CD14-positive monocyte (primary cell): ENCODE measurements at regions not wholly inside any gene's neighbourhood (a gene's known extent, or its start where the extent isn't known, plus 50 kb on each side); places are given as distances from the start of the nearest gene placed in this dataset.

Experiments
- DNase-seq, 3 donors: peaks; one replicate each; pipeline ENCODE4 v3.0.0-alpha.2; 2011 to 2022
- H2AFZ ChIP-seq: 2 replicates; pipeline ENCODE4 v1.6.0; 2012; ENCODE audit warnings: mild to moderate bottlenecking, low read depth, low read length, inconsistent platforms; ENCODE audit not compliant: insufficient read depth, poor library complexity, severe bottlenecking
- H3K27ac ChIP-seq, 2 donors: 1 replicate in 1 of 2; 2 replicates in 1 of 2; pipeline ENCODE4 v1.5.1; 2012 to 2013; ENCODE audit warnings: low read length in 2 of 2, control low read depth in 1 of 2, inconsistent platforms in 1 of 2, low read depth in 1 of 2, mild to moderate bottlenecking in 1 of 2
- H3K27me3 ChIP-seq, 2 donors: one replicate each; pipeline versions ENCODE4 v1.6.0 to v1.6.1; 2011 to 2013; ENCODE audit warnings: low read length in 2 of 2; ENCODE audit not compliant: control insufficient read depth in 2 of 2, insufficient read depth in 2 of 2
- H3K36me3 ChIP-seq, 2 donors: replicated peaks in 1 of 2; 1 replicate in 1 of 2; 2 replicates in 1 of 2; pipeline versions ENCODE4 v1.5.1 to v1.6.1; 2012 to 2013; ENCODE audit warnings: low read length in 2 of 2, control low read depth in 1 of 2, inconsistent platforms in 1 of 2, mild to moderate bottlenecking in 1 of 2; ENCODE audit not compliant: insufficient read depth in 2 of 2, control insufficient read depth in 1 of 2
- H3K4me1 ChIP-seq, 2 donors: 1 replicate in 1 of 2; 2 replicates in 1 of 2; pipeline versions ENCODE4 v1.5.1 to v1.6.1; 2012 to 2013; ENCODE audit warnings: low read length in 2 of 2, control low read depth in 1 of 2, inconsistent platforms in 1 of 2, mild to moderate bottlenecking in 1 of 2, moderate library complexity in 1 of 2; ENCODE audit not compliant: insufficient read depth in 2 of 2, control insufficient read depth in 1 of 2
- H3K4me2 ChIP-seq: replicated peaks from 2 replicates; pipeline ENCODE3; 2012; ENCODE audit warnings: low read length, moderate library complexity, mild to moderate bottlenecking; ENCODE audit not compliant: poor library complexity, severe bottlenecking; ENCODE audit errors: extremely low read depth
- H3K4me3 ChIP-seq, 3 experiments: fragments of 200-600 bp in 1 of 3; sonication (generic) in 1 of 3; replicated peaks in 1 of 3; 1 replicate in 2 of 3; 2 replicates in 1 of 3; pipeline ENCODE4 v1.5.1; 2011 to 2013; ENCODE audit warnings: low read length in 3 of 3, mild to moderate bottlenecking in 3 of 3, control low read depth in 2 of 3, low read depth in 2 of 3, inconsistent platforms in 1 of 3, moderate library complexity in 1 of 3
- H3K79me2 ChIP-seq: 2 replicates; pipeline ENCODE4 v1.6.0; 2012; ENCODE audit warnings: mild to moderate bottlenecking, control low read depth, inconsistent platforms, low read length, moderate library complexity; ENCODE audit not compliant: insufficient read depth
- H3K9ac ChIP-seq: 2 replicates; pipeline ENCODE4 v1.6.0; 2017; ENCODE audit warnings: low read length, mild to moderate bottlenecking; ENCODE audit not compliant: insufficient read depth, poor library complexity, severe bottlenecking
- H3K9me3 ChIP-seq, 2 donors: replicated peaks in 1 of 2; 1 replicate in 1 of 2; 2 replicates in 1 of 2; pipeline versions ENCODE4 v1.5.1 to v1.6.1; 2012 to 2013; ENCODE audit warnings: low read length in 2 of 2, control low read depth in 1 of 2; ENCODE audit not compliant: control insufficient read depth in 1 of 2, insufficient read depth in 1 of 2
- H4K20me1 ChIP-seq: 2 replicates; pipeline ENCODE4 v1.6.0; 2012; ENCODE audit warnings: mild to moderate bottlenecking, low read length, control low read depth, moderate library complexity; ENCODE audit not compliant: insufficient read depth
- H3K27ac Mint-ChIP-seq, 7 donors: one replicate each; pipeline ENCODE4 v1.8.0; 2020; ENCODE audit warnings: mild to moderate bottlenecking in 7 of 7, mixed read lengths in 7 of 7, moderate library complexity in 6 of 7, inconsistent platforms in 2 of 7
- H3K27me3 Mint-ChIP-seq, 3 donors: one replicate each; pipeline ENCODE4 v1.8.0; 2021 to 2022; ENCODE audit warnings: low read depth in 3 of 3, mild to moderate bottlenecking in 3 of 3, mixed read lengths in 3 of 3, moderate library complexity in 3 of 3, inconsistent platforms in 1 of 3
- H3K36me3 Mint-ChIP-seq, 2 donors: one replicate each; pipeline ENCODE4 v1.8.0; 2020; ENCODE audit warnings: mixed read lengths in 2 of 2, inconsistent platforms in 1 of 2, mild to moderate bottlenecking in 1 of 2
- H3K4me1 Mint-ChIP-seq: one replicate; pipeline ENCODE4 v1.8.0; 2020; ENCODE audit warnings: mild to moderate bottlenecking, mixed read lengths
- H3K4me3 Mint-ChIP-seq, 2 donors: one replicate each; pipeline ENCODE4 v1.8.0; 2020; ENCODE audit warnings: mild to moderate bottlenecking in 2 of 2, mixed read lengths in 2 of 2, moderate library complexity in 1 of 2
- H3K9me3 Mint-ChIP-seq, 7 donors: one replicate each; pipeline ENCODE4 v1.8.0; 2020 to 2022; ENCODE audit warnings: mixed read lengths in 7 of 7, mild to moderate bottlenecking in 6 of 7, moderate library complexity in 6 of 7, inconsistent platforms in 2 of 7
- CTCF ChIP-seq: fragments of 200-600 bp; IDR thresholded peaks from one replicate; pipeline ENCODE4 v1.8.0; 2022; ENCODE audit warnings: antibody characterized with exemption, mild to moderate bottlenecking
- WGBS: methylation state at CpG from one replicate; pipeline ENCODE4 v1.1.5; 2013; ENCODE audit warnings: missing lambda C conversion rate; ENCODE audit not compliant: insufficient coverage; 5-methylcytosine and 5-hydroxymethylcytosine counted together
- intact Hi-C, 2 donors: fragments of 100-400 bp; cut with micrococcal nuclease; formaldehyde crosslinking; loops; one replicate each; pipeline versions ENCODE4 v1.15.0 to v1.15.1; 2023

GRCh38 chr11:93935826-93936225 lies 85.3 kb upstream of the HEPHL1 start:
- Histone ChIP-seq H3K79me2 (no peaks in the 10 kb centered on the region), H3K4me1 (no peaks in the 10 kb centered on the region), H3K27me3 (no peaks in the 10 kb centered on the region), H2AFZ (no peak overlapping the region), H4K20me1 (no peaks in the 10 kb centered on the region), H3K9ac (no peak overlapping the region), H3K4me3 (no peak overlapping the region), H3K36me3 (no peaks in the 10 kb centered on the region), H3K4me2 (no peak overlapping the region), H3K27ac (no peak overlapping the region), H3K9me3 (no peaks in the 10 kb centered on the region)
- H3K4me3 Mint-ChIP-seq, result no peak overlapping the region
- no peak for DNase-seq
- H3K4me1 Mint-ChIP-seq, result no peaks in the 10 kb centered on the region
- peaks cover 0 to 6% (median 2%) of the 10 kb centered on the region in 7 donors for H3K9me3 Mint-ChIP-seq
- intact Hi-C loops, result no loop called here
- no peak for TF ChIP-seq CTCF
- H3K36me3 Mint-ChIP-seq, result no peaks in the 10 kb centered on the region
- no peak overlapping the region for H3K27ac Mint-ChIP-seq
- H3K27me3 Mint-ChIP-seq, result peaks cover 0 to 3% (median 2%) of the 10 kb centered on the region in 3 donors
- 81% methylated on average over 4 of the region's 5 CpGs for WGBS

GRCh38 chr11:93936460-93936859 lies 84.7 kb upstream of the HEPHL1 start:
- H2AFZ ChIP-seq, result no peak overlapping the region
- no peak overlapping the region for H3K27ac ChIP-seq
- Mint-ChIP-seq H3K27ac (no peak overlapping the region), H3K4me3 (no peak overlapping the region), H3K36me3 (no peaks in the 10 kb centered on the region), H3K9me3 (peaks cover 0 to 6% (median 0%) of the 10 kb centered on the region in 7 donors), H3K4me1 (no peaks in the 10 kb centered on the region), H3K27me3 (peaks cover 0 to 4% (median 3%) of the 10 kb centered on the region in 3 donors)
- H3K9me3 ChIP-seq, result no peaks in the 10 kb centered on the region
- TF ChIP-seq CTCF, result no peak
- H4K20me1 ChIP-seq, result no peaks in the 10 kb centered on the region
- H3K27me3 ChIP-seq, result no peaks in the 10 kb centered on the region
- no peaks in the 10 kb centered on the region for H3K79me2 ChIP-seq
- H3K9ac ChIP-seq, result no peak overlapping the region
- intact Hi-C loops, result no loop called here
- no peaks in the 10 kb centered on the region for H3K4me1 ChIP-seq
- H3K4me2 ChIP-seq, result no peak overlapping the region
- H3K36me3 ChIP-seq, result no peaks in the 10 kb centered on the region
- no peak overlapping the region for H3K4me3 ChIP-seq
- 100% methylated on average over 1 of the region's 3 CpGs for WGBS
- no peak for DNase-seq
